H1 (cell line): ENCODE measurements at regions not wholly inside any gene's neighbourhood (a gene's known extent, or its start where the extent isn't known, plus 50 kb on each side); places are given as distances from the start of the nearest gene placed in this dataset.

Source experiments
- CTCF ChIA-PET: fragments of 300-600 bp; sonication (Branson Sonifier 250); formaldehyde crosslinking; loops from one replicate; lab custom pipeline; 2021; ENCODE audit not compliant: partially characterized antibody; lab: Charles Lee
- POLR2A ChIA-PET: fragments of 300-600 bp; sonication (Branson Sonifier 250); formaldehyde crosslinking; loops from one replicate; lab custom pipeline; 2021; ENCODE audit warnings: inconsistent platforms; ENCODE audit not compliant: partially characterized antibody; lab: Charles Lee
- DNase-seq, 2 experiments: peaks; one replicate each; pipeline versions ENCODE4 v3.0.0 to v3.0.0-alpha.2; 2010 to 2022; ENCODE audit warnings: low spot score in 2 of 2, low read depth in 1 of 2, mixed read lengths in 1 of 2
- FAIRE-seq: peaks from 2 replicates; lab custom pipeline; 2011; peaks lifted over from hg19 to GRCh38; lab: Jason Lieb, UNC
- H2AFZ ChIP-seq: 2 replicates; pipeline ENCODE4 v1.8.1; 2012; ENCODE audit warnings: low read length, inconsistent platforms
- H2AK5ac ChIP-seq: 2 replicates; pipeline ENCODE4 v1.6.1; 2013; ENCODE audit warnings: low read depth, low read length
- H2BK120ac ChIP-seq: replicated peaks from 2 replicates; pipeline ENCODE3; 2013; ENCODE audit warnings: low read depth, low read length, inconsistent platforms
- H2BK12ac ChIP-seq: 2 replicates; pipeline ENCODE4 v1.6.1; 2013; ENCODE audit warnings: low read depth, low read length
- H2BK15ac ChIP-seq: 2 replicates; pipeline ENCODE4 v1.6.1; 2013; ENCODE audit warnings: low read length
- H2BK20ac ChIP-seq: 2 replicates; pipeline ENCODE4 v1.6.1; 2013; ENCODE audit warnings: low read length
- H2BK5ac ChIP-seq: 2 replicates; pipeline ENCODE4 v1.6.1; 2013; ENCODE audit warnings: low read depth, low read length
- H3K14ac ChIP-seq: 2 replicates; pipeline ENCODE4 v1.6.1; 2013; ENCODE audit warnings: inconsistent platforms; ENCODE audit not compliant: insufficient read length
- H3K18ac ChIP-seq: 2 replicates; pipeline ENCODE4 v1.6.1; 2013; ENCODE audit warnings: low read length; ENCODE audit errors: extremely low read depth
- H3K23ac ChIP-seq: 2 replicates; pipeline ENCODE4 v1.6.1; 2013; ENCODE audit warnings: inconsistent platforms; ENCODE audit not compliant: insufficient read length
- H3K23me2 ChIP-seq: 2 replicates; pipeline ENCODE4 v1.6.1; 2013; ENCODE audit warnings: low read depth, low read length
- H3K27ac ChIP-seq: 2 replicates; pipeline ENCODE4 v1.6.1; 2011; ENCODE audit warnings: low read depth, low read length, inconsistent platforms
- H3K27me3 ChIP-seq, 4 experiments: replicated peaks in 1 of 4; 1 replicate in 1 of 4; 2 replicates in 3 of 4; pipeline versions ENCODE4 v1.6.1 to v1.8.1; 2011 to 2013; ENCODE audit warnings: low read length in 3 of 4, mild to moderate bottlenecking in 3 of 4, inconsistent platforms in 2 of 4, mixed read lengths in 2 of 4, moderate library complexity in 1 of 4; ENCODE audit not compliant: control insufficient read depth in 3 of 4, insufficient read depth in 3 of 4; ENCODE audit errors: extremely low read depth in 1 of 4
- H3K36me3 ChIP-seq, 4 experiments: 2 replicates each; pipeline versions ENCODE4 v1.6.1 to v1.8.1; 2011 to 2013; ENCODE audit warnings: mild to moderate bottlenecking in 4 of 4, low read length in 3 of 4, moderate library complexity in 2 of 4, control low read depth in 1 of 4, inconsistent platforms in 1 of 4; ENCODE audit not compliant: insufficient read depth in 4 of 4, control insufficient read depth in 2 of 4
- H3K4ac ChIP-seq: replicated peaks from 2 replicates; pipeline ENCODE3; 2013; ENCODE audit warnings: low read length, low read depth, mixed read lengths, inconsistent platforms; ENCODE audit not compliant: insufficient read length
- H3K4me1 ChIP-seq, 4 experiments: replicated peaks in 1 of 4; 1 replicate in 1 of 4; 2 replicates in 3 of 4; pipeline versions ENCODE4 v1.6.1 to v1.8.1; 2011 to 2013; ENCODE audit warnings: low read length in 3 of 4, inconsistent platforms in 2 of 4, mixed read lengths in 1 of 4; ENCODE audit not compliant: insufficient read depth in 4 of 4, control insufficient read depth in 3 of 4
- H3K4me2 ChIP-seq, 2 experiments: 2 replicates each; pipeline versions ENCODE4 v1.6.1 to v1.8.1; 2011 to 2013; ENCODE audit warnings: low read depth in 2 of 2, low read length in 2 of 2, control low read depth in 1 of 2, inconsistent platforms in 1 of 2, mild to moderate bottlenecking in 1 of 2; ENCODE audit not compliant: insufficient read depth in 1 of 2
- H3K4me3 ChIP-seq, 4 experiments: fragments of 200-600, 300-600 bp in 1 of 4; sonication (generic), shearing (Covaris generic), sonication (Bioruptor Twin) in 1 of 4; 2 replicates each; pipeline versions ENCODE4 v1.5.1 to v1.8.1; 2011 to 2016; ENCODE audit warnings: low read length in 4 of 4, low read depth in 3 of 4, control low read depth in 2 of 4, inconsistent platforms in 2 of 4, mild to moderate bottlenecking in 2 of 4, mixed read lengths in 1 of 4, moderate library complexity in 1 of 4; ENCODE audit not compliant: insufficient read depth in 2 of 4; ENCODE audit errors: extremely low read depth in 1 of 4
- H3K56ac ChIP-seq: replicated peaks from 2 replicates; pipeline ENCODE3; 2013; ENCODE audit warnings: low read depth, mild to moderate bottlenecking, mixed read lengths, low read length, inconsistent platforms; ENCODE audit not compliant: insufficient read length
- H3K79me1 ChIP-seq: 2 replicates; pipeline ENCODE4 v1.6.1; 2013; ENCODE audit warnings: low read depth, low read length, control low read depth
- H3K79me2 ChIP-seq, 2 experiments: 2 replicates each; pipeline versions ENCODE4 v1.6.1 to v1.8.1; 2012 to 2013; ENCODE audit warnings: low read length in 2 of 2, mild to moderate bottlenecking in 2 of 2, inconsistent platforms in 1 of 2; ENCODE audit not compliant: insufficient read depth in 2 of 2, control insufficient read depth in 1 of 2
- H3K9ac ChIP-seq, 4 experiments: replicated peaks in 1 of 4; 1 replicate in 1 of 4; 2 replicates in 3 of 4; pipeline versions ENCODE4 v1.6.1 to v1.8.1; 2011 to 2013; ENCODE audit warnings: low read depth in 3 of 4, low read length in 3 of 4, control low read depth in 2 of 4, mild to moderate bottlenecking in 2 of 4, moderate library complexity in 2 of 4, inconsistent platforms in 1 of 4; ENCODE audit errors: extremely low read depth in 1 of 4
- H3K9me3 ChIP-seq, 2 experiments: 2 replicates each; pipeline versions ENCODE4 v1.6.1 to v1.8.1; 2012 to 2013; ENCODE audit warnings: mild to moderate bottlenecking in 2 of 2, moderate library complexity in 2 of 2, control low read depth in 1 of 2, inconsistent platforms in 1 of 2, low read depth in 1 of 2, low read length in 1 of 2, mixed read lengths in 1 of 2; ENCODE audit not compliant: insufficient read depth in 2 of 2
- H4K20me1 ChIP-seq, 2 experiments: replicated peaks in 1 of 2; 2 replicates each; pipeline versions ENCODE3 to v1.8.1; 2011 to 2013; ENCODE audit warnings: inconsistent platforms in 2 of 2, low read length in 2 of 2, mild to moderate bottlenecking in 1 of 2; ENCODE audit not compliant: insufficient read depth in 2 of 2, control insufficient read depth in 1 of 2
- H4K5ac ChIP-seq: 2 replicates; pipeline ENCODE4 v1.6.1; 2013; ENCODE audit warnings: low read length, low read depth, mixed read lengths, inconsistent platforms; ENCODE audit not compliant: insufficient read length
- H4K8ac ChIP-seq: 2 replicates; pipeline ENCODE4 v1.8.0; 2013; ENCODE audit warnings: mild to moderate bottlenecking, moderate library complexity, low read length, inconsistent platforms; ENCODE audit not compliant: insufficient read depth; ENCODE audit errors: extremely low read depth
- H4K91ac ChIP-seq: replicated peaks from 2 replicates; pipeline ENCODE3; 2013; ENCODE audit warnings: low read length, mixed read lengths, inconsistent platforms; ENCODE audit not compliant: insufficient read length
- CHD2 ChIP-seq: IDR thresholded peaks from 2 replicates; pipeline ENCODE4 v1.6.1; 2012; ENCODE audit warnings: low read length, improper control_type of control experiment
- CREB1 ChIP-seq: IDR thresholded peaks from 2 replicates; pipeline ENCODE4 v1.6.1; 2012; ENCODE audit warnings: inconsistent platforms
- EZH2 ChIP-seq: fragments of 200-600 bp; sonication (generic); IDR thresholded peaks from 2 replicates; pipeline ENCODE4 v1.7.1; 2012; ENCODE audit warnings: low read depth, mild to moderate bottlenecking, moderate library complexity, low read length, inconsistent platforms; ENCODE audit not compliant: severe bottlenecking
- GTF2F1 ChIP-seq: IDR thresholded peaks from 2 replicates; pipeline ENCODE4 v1.6.1; 2012; ENCODE audit warnings: low read depth, low read length, improper control_type of control experiment, borderline replicate concordance
- KDM4A ChIP-seq: IDR thresholded peaks from one replicate; pipeline ENCODE4 v1.7.1; 2012; ENCODE audit warnings: low read depth, mild to moderate bottlenecking, moderate library complexity, low read length, inconsistent platforms; ENCODE audit not compliant: severe bottlenecking
- NANOG ChIP-seq: IDR thresholded peaks from 2 replicates; pipeline ENCODE4 v1.6.1; 2011; ENCODE audit warnings: low read length, low read depth, mild to moderate bottlenecking, inconsistent platforms; ENCODE audit not compliant: insufficient read depth, poor library complexity, severe bottlenecking
- RBBP5 ChIP-seq: IDR thresholded peaks from 2 replicates; pipeline ENCODE4 v1.7.1; 2012; ENCODE audit warnings: low read depth, mild to moderate bottlenecking, inconsistent platforms, low read length, moderate library complexity, borderline replicate concordance
- SIRT6 ChIP-seq: IDR thresholded peaks from one replicate; pipeline ENCODE4 v1.7.1; 2012; ENCODE audit warnings: low read length, inconsistent platforms
- SP4 ChIP-seq: IDR thresholded peaks from 2 replicates; pipeline ENCODE4 v1.6.1; 2012; ENCODE audit warnings: low read length, inconsistent platforms
- SUZ12 ChIP-seq: fragments of 200-600 bp; sonication (generic); IDR thresholded peaks from 2 replicates; pipeline ENCODE4 v1.6.1; 2012; ENCODE audit warnings: mild to moderate bottlenecking, inconsistent platforms, low read length, moderate library complexity, mixed read lengths
- TAF7 ChIP-seq: optimal IDR thresholded peaks from 2 replicates; pipeline ENCODE3; 2011; ENCODE audit warnings: low read depth, mild to moderate bottlenecking, inconsistent platforms, low read length, moderate library complexity, borderline replicate concordance
- TBP ChIP-seq: IDR thresholded peaks from 2 replicates; pipeline ENCODE4 v1.6.1; 2011; ENCODE audit warnings: low read depth, low read length, improper control_type of control experiment
- TEAD4 ChIP-seq: IDR thresholded peaks from 2 replicates; pipeline ENCODE4 v1.6.1; 2012; ENCODE audit warnings: low read depth, low read length, inconsistent platforms, mixed read lengths

DNA sequence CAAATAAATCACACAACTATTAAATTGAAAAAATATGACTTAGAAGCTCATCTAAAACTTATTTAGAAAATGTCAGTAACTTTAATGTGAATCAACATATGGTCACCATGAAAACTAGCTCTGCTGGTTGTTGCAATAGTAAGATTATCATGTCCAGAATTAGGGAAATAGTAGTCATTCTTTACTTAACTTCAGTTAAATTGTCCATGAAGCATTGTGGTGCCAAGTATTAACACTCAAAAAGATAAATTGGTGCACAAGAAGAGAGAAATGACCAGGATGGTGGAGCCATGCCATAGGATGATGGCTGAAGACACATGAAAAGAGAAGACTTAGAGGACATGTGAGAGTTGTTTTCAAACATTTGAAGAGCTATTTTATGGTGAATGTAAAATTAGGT is 130.2 kb upstream of the PTGFR start:
- no peak overlapping the region for H4K8ac ChIP-seq
- CTCF ChIA-PET: interaction anchor here (1.1 to 2.6 kb wide), 3 partner anchors 8 to 216 kb away, joined by 3 to 14 read pairs (median 7); no protein-coding TSS in a partner anchor

More for the DNA sequence above, 130.2 kb upstream of the PTGFR start:
- no peak overlapping the region for H4K5ac ChIP-seq
- no peaks in the 10 kb centered on the region for H3K9me3 ChIP-seq
- FAIRE-seq: no peak
- no peak for TF ChIP-seq NANOG
- TF ChIP-seq TAF7: no peak
- TF ChIP-seq CHD2: no peak
- no peak for TF ChIP-seq SIRT6
- no peak for TF ChIP-seq RBBP5
- TF ChIP-seq SP4: no peak
- no peak for TF ChIP-seq TEAD4
- TF ChIP-seq CREB1: no peak
- no peak for TF ChIP-seq KDM4A
- no peak for TF ChIP-seq GTF2F1
- no peak for TF ChIP-seq TBP
- TF ChIP-seq EZH2: no peak
- no peak for TF ChIP-seq SUZ12
- TF ChIP-seq, all 59 proteins: peak for 0
- Histone ChIP-seq H3K79me2 (no peaks in the 10 kb centered on the region), H3K4me2 (no peak overlapping the region), H3K18ac (no peak overlapping the region), H2AFZ (no peak overlapping the region), H3K4me3 (no peak overlapping the region), H3K56ac (no peak overlapping the region), H3K9ac (no peak overlapping the region), H3K4me1 (no peaks in the 10 kb centered on the region), H2AK5ac (no peak overlapping the region), H4K20me1 (no peaks in the 10 kb centered on the region), H3K4ac (no peak overlapping the region), H3K23ac (no peak overlapping the region), H3K27ac (no peak overlapping the region), H2BK5ac (no peak overlapping the region), H2BK20ac (no peak overlapping the region), H2BK120ac (no peak overlapping the region), H2BK15ac (no peak overlapping the region), H3K36me3 (no peaks in the 10 kb centered on the region), H3K27me3 (no peaks in the 10 kb centered on the region), H4K91ac (no peak overlapping the region), H2BK12ac (no peak overlapping the region), H3K23me2 (no peaks in the 10 kb centered on the region), H3K79me1 (no peaks in the 10 kb centered on the region), H3K14ac (no peak overlapping the region)
- POLR2A ChIA-PET: no interaction called here
- DNase-seq: no peak
